ENCODE measurements at regions not wholly inside any gene's neighbourhood (a gene's known extent, or its start where the extent isn't known, plus 50 kb on each side); places are given as distances from the start of the nearest gene placed in this dataset.

DNA sequence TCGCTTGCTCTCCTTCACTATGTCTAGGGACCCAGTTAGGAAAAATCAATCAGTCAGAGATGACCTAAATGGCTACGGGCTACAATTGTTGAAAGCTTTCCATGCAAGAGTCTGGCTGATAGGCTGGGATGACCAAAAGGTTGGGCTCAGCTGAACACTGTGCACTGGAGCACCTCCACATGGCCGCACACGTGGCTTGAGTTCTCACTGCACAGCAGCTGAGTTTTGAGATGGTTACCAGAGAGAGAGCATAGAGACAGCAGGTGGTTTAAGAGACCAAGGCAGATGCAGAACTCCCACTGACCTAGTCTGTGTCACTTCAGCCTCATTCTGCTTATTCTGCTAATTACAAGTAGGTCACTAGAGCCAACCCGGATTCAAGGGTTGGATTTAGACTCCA is 2354.8 kb upstream of the C9orf72 start:
- H2AFZ ChIP-seq (ENCODE audit: low read length) = no peak overlapping the region
- no peak overlapping the region for H3K4me2 ChIP-seq (ENCODE audit: low read depth, low read length, poor library complexity, severe bottlenecking)
- H3K36me3 ChIP-seq (ENCODE audit: insufficient read depth, low read length) = no peaks in the 10 kb centered on the region
- TF ChIP-seq, protein P1, sequence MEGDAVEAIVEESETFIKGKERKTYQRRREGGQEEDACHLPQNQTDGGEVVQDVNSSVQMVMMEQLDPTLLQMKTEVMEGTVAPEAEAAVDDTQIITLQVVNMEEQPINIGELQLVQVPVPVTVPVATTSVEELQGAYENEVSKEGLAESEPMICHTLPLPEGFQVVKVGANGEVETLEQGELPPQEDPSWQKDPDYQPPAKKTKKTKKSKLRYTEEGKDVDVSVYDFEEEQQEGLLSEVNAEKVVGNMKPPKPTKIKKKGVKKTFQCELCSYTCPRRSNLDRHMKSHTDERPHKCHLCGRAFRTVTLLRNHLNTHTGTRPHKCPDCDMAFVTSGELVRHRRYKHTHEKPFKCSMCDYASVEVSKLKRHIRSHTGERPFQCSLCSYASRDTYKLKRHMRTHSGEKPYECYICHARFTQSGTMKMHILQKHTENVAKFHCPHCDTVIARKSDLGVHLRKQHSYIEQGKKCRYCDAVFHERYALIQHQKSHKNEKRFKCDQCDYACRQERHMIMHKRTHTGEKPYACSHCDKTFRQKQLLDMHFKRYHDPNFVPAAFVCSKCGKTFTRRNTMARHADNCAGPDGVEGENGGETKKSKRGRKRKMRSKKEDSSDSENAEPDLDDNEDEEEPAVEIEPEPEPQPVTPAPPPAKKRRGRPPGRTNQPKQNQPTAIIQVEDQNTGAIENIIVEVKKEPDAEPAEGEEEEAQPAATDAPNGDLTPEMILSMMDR (conservative IDR thresholded peaks at IDR 0.05; ENCODE audit: low read length) = no peak
- no peak for TF ChIP-seq EZH2phosphoT487 (IDR thresholded peaks at IDR 0.05; ENCODE audit: borderline replicate concordance)
- H3K27me3 ChIP-seq (ENCODE audit: insufficient read depth, low read length, poor library complexity, severe bottlenecking) = no peaks in the 10 kb centered on the region
- no peaks in the 10 kb centered on the region for H3F3A ChIP-seq (ENCODE audit: low read depth)
- no peaks in the 10 kb centered on the region for H3K9me2 ChIP-seq (replicated peaks; ENCODE audit: low read depth, low read length)
- H3K4me1 ChIP-seq (ENCODE audit: insufficient read depth, low read length, poor library complexity, severe bottlenecking) = no peaks in the 10 kb centered on the region
- H3K4me3 ChIP-seq (ENCODE audit: low read length, poor library complexity, severe bottlenecking) = no peak overlapping the region
- no peaks in the 10 kb centered on the region for H4K20me1 ChIP-seq (ENCODE audit: insufficient read depth, low read length, poor library complexity, severe bottlenecking)
- no peaks in the 10 kb centered on the region for H3K9me3 ChIP-seq (ENCODE audit: insufficient read depth, low read depth, low read length)
- no peaks in the 10 kb centered on the region for H3K79me2 ChIP-seq (ENCODE audit: insufficient read depth, low read length)
- no peak overlapping the region for H3K9ac ChIP-seq (ENCODE audit: low read depth, low read length, poor library complexity, severe bottlenecking)

DNA sequence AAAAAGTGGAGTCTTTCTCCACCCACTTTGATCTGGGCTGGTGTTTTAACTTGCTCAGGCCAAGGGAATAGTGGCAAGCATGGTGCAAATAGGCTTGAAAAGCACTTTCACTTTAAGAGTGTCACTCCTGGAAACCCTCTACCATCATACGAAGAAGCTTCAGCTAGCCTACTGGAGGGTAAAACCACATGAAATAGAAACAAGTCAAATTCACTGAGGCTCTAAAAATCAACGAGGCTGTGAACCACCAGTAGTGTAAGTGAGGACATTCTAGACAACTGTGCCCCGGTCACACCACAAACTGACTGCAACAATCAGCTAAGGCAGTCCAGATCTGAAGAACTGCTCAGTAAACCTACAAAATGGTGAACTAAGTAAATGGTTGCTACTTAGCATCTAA is 2366.3 kb upstream of the C9orf72 start:
- Histone ChIP-seq H3K4me2 (ENCODE audit: low read depth, low read length, poor library complexity, severe bottlenecking) (no peak overlapping the region), H3K36me3 (ENCODE audit: insufficient read depth, low read length) (no peaks in the 10 kb centered on the region), H3K4me3 (ENCODE audit: low read length, poor library complexity, severe bottlenecking) (no peak overlapping the region), H3K9me3 (ENCODE audit: insufficient read depth, low read depth, low read length) (no peaks in the 10 kb centered on the region), H2AFZ (ENCODE audit: low read length) (no peak overlapping the region), H3K9me2 (replicated peaks; ENCODE audit: low read depth, low read length) (no peaks in the 10 kb centered on the region), H3K4me1 (ENCODE audit: insufficient read depth, low read length, poor library complexity, severe bottlenecking) (no peaks in the 10 kb centered on the region), H4K20me1 (ENCODE audit: insufficient read depth, low read length, poor library complexity, severe bottlenecking) (no peaks in the 10 kb centered on the region), H3F3A (ENCODE audit: low read depth) (no peaks in the 10 kb centered on the region), H3K79me2 (ENCODE audit: insufficient read depth, low read length) (no peaks in the 10 kb centered on the region), H3K9ac (ENCODE audit: low read depth, low read length, poor library complexity, severe bottlenecking) (no peak overlapping the region), H3K27me3 (ENCODE audit: insufficient read depth, low read length, poor library complexity, severe bottlenecking) (no peaks in the 10 kb centered on the region)
- TF ChIP-seq, protein P1 (conservative IDR thresholded peaks at IDR 0.05; ENCODE audit: low read length) = no peak
- TF ChIP-seq EZH2phosphoT487 (IDR thresholded peaks at IDR 0.05; ENCODE audit: borderline replicate concordance) = no peak

DNA sequence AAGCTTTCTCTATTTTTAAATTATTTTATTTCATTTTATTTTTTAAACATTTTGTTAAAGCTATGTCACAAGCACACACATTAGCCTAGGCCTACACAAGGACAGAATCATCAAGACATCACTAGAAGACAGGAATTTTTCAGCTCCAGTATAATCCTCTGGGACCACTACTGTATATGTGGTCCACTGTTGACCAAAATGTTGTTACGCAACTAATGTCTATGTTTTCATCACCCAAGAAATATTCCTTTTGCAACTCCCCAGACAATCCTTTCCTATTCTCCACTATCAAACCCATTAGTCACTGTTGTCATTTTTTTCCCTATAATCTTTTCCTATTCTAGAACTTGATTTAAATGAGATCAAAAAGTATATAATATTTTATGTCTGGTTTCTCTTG is 2371.7 kb upstream of the C9orf72 start:
- H3K9me3 ChIP-seq (ENCODE audit: insufficient read depth, low read depth, low read length) = no peaks in the 10 kb centered on the region
- no peaks in the 10 kb centered on the region for H3F3A ChIP-seq (ENCODE audit: low read depth)
- no peaks in the 10 kb centered on the region for H3K79me2 ChIP-seq (ENCODE audit: insufficient read depth, low read length)
- H3K4me2 ChIP-seq (ENCODE audit: low read depth, low read length, poor library complexity, severe bottlenecking) = no peak overlapping the region
- no peaks in the 10 kb centered on the region for H4K20me1 ChIP-seq (ENCODE audit: insufficient read depth, low read length, poor library complexity, severe bottlenecking)
- H3K9me2 ChIP-seq (replicated peaks; ENCODE audit: low read depth, low read length) = no peaks in the 10 kb centered on the region
- no peaks in the 10 kb centered on the region for H3K4me1 ChIP-seq (ENCODE audit: insufficient read depth, low read length, poor library complexity, severe bottlenecking)
- no peaks in the 10 kb centered on the region for H3K27me3 ChIP-seq (ENCODE audit: insufficient read depth, low read length, poor library complexity, severe bottlenecking)
- no peaks in the 10 kb centered on the region for H3K36me3 ChIP-seq (ENCODE audit: insufficient read depth, low read length)
- TF ChIP-seq EZH2phosphoT487 (IDR thresholded peaks at IDR 0.05; ENCODE audit: borderline replicate concordance) = no peak
- TF ChIP-seq, protein P1 (conservative IDR thresholded peaks at IDR 0.05; ENCODE audit: low read length) = no peak
- no peak overlapping the region for H3K9ac ChIP-seq (ENCODE audit: low read depth, low read length, poor library complexity, severe bottlenecking)
- no peak overlapping the region for H2AFZ ChIP-seq (ENCODE audit: low read length)
- no peak overlapping the region for H3K4me3 ChIP-seq (ENCODE audit: low read length, poor library complexity, severe bottlenecking)

Data from Loucy (cell line).